ENCODE measurements at regions not wholly inside any gene's neighbourhood (a gene's known extent, or its start where the extent isn't known, plus 50 kb on each side); places are given as distances from the start of the nearest gene placed in this dataset.

DNA sequence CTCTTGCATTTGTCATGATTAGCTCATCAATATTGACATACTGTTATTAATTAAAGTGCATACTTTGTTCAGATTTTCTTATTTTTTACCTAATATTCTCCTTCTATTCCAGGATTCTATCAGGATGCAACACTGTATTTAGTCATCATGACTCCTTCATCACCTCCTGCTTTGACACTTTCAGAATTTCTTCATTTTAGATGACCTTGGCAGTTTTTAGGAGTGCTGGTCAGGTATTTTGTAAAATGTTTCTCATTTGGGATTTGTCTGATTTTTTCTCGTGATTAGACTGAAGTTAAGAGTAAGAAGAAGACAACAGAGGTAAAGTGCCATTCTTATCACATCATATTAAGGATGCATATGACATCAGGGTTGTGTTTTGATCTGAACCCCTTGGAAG is 167.0 kb upstream of the FOXG1 start:
- TF ChIP-seq EZH2 (IDR thresholded peaks at IDR 0.05; ENCODE audit: low read length) (no peak), CTCF (optimal IDR thresholded peaks at IDR 0.05 in 1 of 3, IDR thresholded peaks at IDR 0.05 in 1 of 3, conservative IDR thresholded peaks at IDR 0.05 in 1 of 3; ENCODE audit: extremely low read depth in 1 of 3, insufficient read depth in 2 of 3, low read length in 3 of 3) (no peak)
- Histone ChIP-seq H3K9ac (ENCODE audit: control insufficient read depth, extremely low read depth, insufficient read depth, low read length) (no peak overlapping the region), H3K4me2 (ENCODE audit: control insufficient read depth, extremely low read depth, insufficient read depth, low read depth, low read length) (no peak overlapping the region), H3K4me1 (ENCODE audit: control insufficient read depth, extremely low read depth, insufficient read depth, low read length) (no peaks in the 10 kb centered on the region), H3K9me1 (ENCODE audit: control insufficient read depth, extremely low read depth, insufficient read depth, low read length) (no peaks in the 10 kb centered on the region), H3K27ac (ENCODE audit: control insufficient read depth, insufficient read depth, low read length) (no peak overlapping the region), H3K9me3 (ENCODE audit: control insufficient read depth, low read depth, low read length) (no peaks in the 10 kb centered on the region), H2AFZ (ENCODE audit: control insufficient read depth, low read length) (no peak overlapping the region), H3K4me3 (ENCODE audit: control insufficient read depth in 2 of 3, extremely low read depth in 1 of 3, insufficient read depth in 2 of 3, low read depth in 1 of 3, low read length in 3 of 3) (no peak overlapping the region), H3K36me3 (ENCODE audit: control insufficient read depth in 2 of 2, extremely low read depth in 1 of 2, insufficient read depth in 2 of 2, low read length in 2 of 2) (no peaks in the 10 kb centered on the region), H3K27me3 (ENCODE audit: control insufficient read depth, extremely low read depth, insufficient read depth, low read length) (no peaks in the 10 kb centered on the region), H4K20me1 (ENCODE audit: control insufficient read depth, extremely low read depth, insufficient read depth, low read length) (no peaks in the 10 kb centered on the region), H3K79me2 (ENCODE audit: control insufficient read depth, insufficient read depth, low read length) (no peaks in the 10 kb centered on the region)
- dilution Hi-C loops (cut with MboI; ENCODE audit: extremely low pct_ligation_motif_present, low sequenced_read_pairs) = no loop called here
- DNase-seq (ENCODE audit: low read depth, low spot score) (no peak), FAIRE-seq (no peak)

DNA sequence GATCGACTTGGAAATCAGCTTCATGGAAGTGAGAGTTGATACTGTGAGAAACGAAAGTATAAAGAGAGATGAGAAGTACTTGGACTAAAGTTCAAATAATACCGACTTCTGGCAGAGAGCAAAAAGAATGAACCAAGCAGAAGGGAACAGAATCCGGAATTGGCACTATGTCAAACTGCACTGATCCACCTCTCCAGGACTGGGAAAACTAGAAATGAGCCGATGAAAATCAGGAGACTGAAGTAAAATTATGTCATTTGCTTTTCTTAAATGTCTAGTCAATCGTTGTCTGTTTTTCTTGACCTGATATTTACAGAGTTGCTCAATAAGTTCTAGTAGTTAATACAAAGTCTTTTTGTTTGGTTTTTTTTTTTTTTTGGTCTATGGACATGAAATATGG is 163.0 kb upstream of the FOXG1 start:
- DNase-seq (ENCODE audit: low read depth, low spot score) = no peak
- H3K4me1 ChIP-seq (ENCODE audit: control insufficient read depth, extremely low read depth, insufficient read depth, low read length) = no peaks in the 10 kb centered on the region
- no peak overlapping the region for H3K4me3 ChIP-seq (ENCODE audit: control insufficient read depth in 2 of 3, extremely low read depth in 1 of 3, insufficient read depth in 2 of 3, low read depth in 1 of 3, low read length in 3 of 3)
- no peak overlapping the region for H3K4me2 ChIP-seq (ENCODE audit: control insufficient read depth, extremely low read depth, insufficient read depth, low read depth, low read length)
- H3K27ac ChIP-seq (ENCODE audit: control insufficient read depth, insufficient read depth, low read length) = no peak overlapping the region
- H3K36me3 ChIP-seq (ENCODE audit: control insufficient read depth in 2 of 2, extremely low read depth in 1 of 2, insufficient read depth in 2 of 2, low read length in 2 of 2) = no peaks in the 10 kb centered on the region
- no peaks in the 10 kb centered on the region for H3K9me1 ChIP-seq (ENCODE audit: control insufficient read depth, extremely low read depth, insufficient read depth, low read length)
- H2AFZ ChIP-seq (ENCODE audit: control insufficient read depth, low read length) = no peak overlapping the region
- H3K27me3 ChIP-seq (ENCODE audit: control insufficient read depth, extremely low read depth, insufficient read depth, low read length) = no peaks in the 10 kb centered on the region
- TF ChIP-seq EZH2 (IDR thresholded peaks at IDR 0.05; ENCODE audit: low read length) (no peak), CTCF (optimal IDR thresholded peaks at IDR 0.05 in 1 of 3, IDR thresholded peaks at IDR 0.05 in 1 of 3, conservative IDR thresholded peaks at IDR 0.05 in 1 of 3; ENCODE audit: extremely low read depth in 1 of 3, insufficient read depth in 2 of 3, low read length in 3 of 3) (no peak)
- no peaks in the 10 kb centered on the region for H3K9me3 ChIP-seq (ENCODE audit: control insufficient read depth, low read depth, low read length)
- H4K20me1 ChIP-seq (ENCODE audit: control insufficient read depth, extremely low read depth, insufficient read depth, low read length) = no peaks in the 10 kb centered on the region
- H3K79me2 ChIP-seq (ENCODE audit: control insufficient read depth, insufficient read depth, low read length) = no peaks in the 10 kb centered on the region
- FAIRE-seq = no peak
- dilution Hi-C loops (cut with MboI; ENCODE audit: extremely low pct_ligation_motif_present, low sequenced_read_pairs) = no loop called here
- no peak overlapping the region for H3K9ac ChIP-seq (ENCODE audit: control insufficient read depth, extremely low read depth, insufficient read depth, low read length)

All from keratinocyte (primary cell).